Fibroblast of skin of left biceps (primary cell): ENCODE measurements at regions not wholly inside any gene's neighbourhood (a gene's known extent, or its start where the extent isn't known, plus 50 kb on each side); places are given as distances from the start of the nearest gene placed in this dataset.
A peak's percentile ranks its signal among the peaks of the same experiment; 100 is the strongest.
"Not testable (repeated sequence)": the region's sequence is repeated elsewhere in the genome, so short reads cannot be mapped to it uniquely, and the experiment has no call there.

Source experiments
- DNase-seq, 2 experiments: peaks; one replicate each; pipeline ENCODE4 v3.0.0-alpha.2; 2013; ENCODE audit warnings: low read depth in 2 of 2

GRCh38 chr11:93032580-93032979 lies 63.1 kb downstream of the MTNR1B start:
- no peak for DNase-seq

GRCh38 chr11:93033093-93033492 lies 63.6 kb downstream of the MTNR1B start:
- DNase-seq: no peak

GRCh38 chr11:93034031-93034722 lies 64.7 kb downstream of the MTNR1B start:
- no peak for DNase-seq

GRCh38 chr11:93034723-93035039 lies 65.2 kb downstream of the MTNR1B start:
- no peak for DNase-seq

GRCh38 chr11:93038521-93038920 lies 69.1 kb downstream of the MTNR1B start:
- no peak for DNase-seq

GRCh38 chr11:93039531-93040240 lies 70.2 kb downstream of the MTNR1B start:
- DNase-seq: no peak

GRCh38 chr11:93041682-93042081 lies 72.2 kb downstream of the MTNR1B start:
- no peak for DNase-seq

GRCh38 chr11:93043186-93043585 lies 73.7 kb downstream of the MTNR1B start:
- DNase-seq: not testable (repeated sequence)

- no peak for DNase-seq
Measured at GRCh38 chr11:93049740-93050139, 80.3 kb downstream of the MTNR1B start.

GRCh38 chr11:93051186-93051585 lies 81.7 kb downstream of the MTNR1B start:
- peak; percentile 15 to 25 for DNase-seq

- DNase-seq: no peak
Measured at GRCh38 chr11:93053864-93054263, 84.4 kb downstream of the MTNR1B start.

- DNase-seq: no peak
Measured at GRCh38 chr11:93054279-93054678, 84.8 kb downstream of the MTNR1B start.

- peak; percentile 68 to 72 for DNase-seq
Measured at GRCh38 chr11:93054881-93055280, 85.4 kb downstream of the MTNR1B start.

GRCh38 chr11:93059117-93059957 lies 89.9 kb downstream of the MTNR1B start:
- DNase-seq: peak; percentile 29 to 39

GRCh38 chr11:93063086-93063485 lies 93.6 kb downstream of the MTNR1B start:
- no peak for DNase-seq

GRCh38 chr11:93065074-93065674 lies 95.7 kb downstream of the MTNR1B start:
- not testable (repeated sequence) for DNase-seq

- no peak for DNase-seq
Measured at GRCh38 chr11:93067881-93068390, 98.5 kb downstream of the MTNR1B start.

- no peak for DNase-seq
Measured at GRCh38 chr11:93072229-93072914, 102.9 kb downstream of the MTNR1B start.

- no peak for DNase-seq
Measured at GRCh38 chr11:93073026-93073425, 103.6 kb downstream of the MTNR1B start.

- DNase-seq: no peak
Measured at GRCh38 chr11:93073508-93074280, 104.2 kb downstream of the MTNR1B start.

- no peak for DNase-seq
Measured at GRCh38 chr11:93074352-93074751, 104.9 kb downstream of the MTNR1B start.
